DOHH2 (cell line): ENCODE measurements at regions not wholly inside any gene's neighbourhood (a gene's known extent, or its start where the extent isn't known, plus 50 kb on each side); places are given as distances from the start of the nearest gene placed in this dataset.

Source experiments
- CTCF ChIP-seq: fragments of 200-600 bp; sonication (generic); IDR thresholded peaks from one replicate; pipeline ENCODE4 v1.5.1; 2014; ENCODE audit warnings: antibody characterized with exemption, mild to moderate bottlenecking, low read depth, low read length; ENCODE audit not compliant: poor library complexity, severe bottlenecking
- EZH2phosphoT487 ChIP-seq: fragments of 200-600 bp; sonication (generic); IDR thresholded peaks from 2 replicates; pipeline ENCODE4 v1.6.1; 2017; ENCODE audit warnings: borderline replicate concordance, mild to moderate bottlenecking, antibody characterized with exemption, low read length, moderate library complexity, mixed read lengths

GRCh38 chr5:84637662-84638375, 253.1 kb upstream of the EDIL3 start:
- no peak for TF ChIP-seq CTCF
- no peak for TF ChIP-seq EZH2phosphoT487
